ENCODE measurements at regions not wholly inside any gene's neighbourhood (a gene's known extent, or its start where the extent isn't known, plus 50 kb on each side); places are given as distances from the start of the nearest gene placed in this dataset.

- TF ChIP-seq, protein P1, sequence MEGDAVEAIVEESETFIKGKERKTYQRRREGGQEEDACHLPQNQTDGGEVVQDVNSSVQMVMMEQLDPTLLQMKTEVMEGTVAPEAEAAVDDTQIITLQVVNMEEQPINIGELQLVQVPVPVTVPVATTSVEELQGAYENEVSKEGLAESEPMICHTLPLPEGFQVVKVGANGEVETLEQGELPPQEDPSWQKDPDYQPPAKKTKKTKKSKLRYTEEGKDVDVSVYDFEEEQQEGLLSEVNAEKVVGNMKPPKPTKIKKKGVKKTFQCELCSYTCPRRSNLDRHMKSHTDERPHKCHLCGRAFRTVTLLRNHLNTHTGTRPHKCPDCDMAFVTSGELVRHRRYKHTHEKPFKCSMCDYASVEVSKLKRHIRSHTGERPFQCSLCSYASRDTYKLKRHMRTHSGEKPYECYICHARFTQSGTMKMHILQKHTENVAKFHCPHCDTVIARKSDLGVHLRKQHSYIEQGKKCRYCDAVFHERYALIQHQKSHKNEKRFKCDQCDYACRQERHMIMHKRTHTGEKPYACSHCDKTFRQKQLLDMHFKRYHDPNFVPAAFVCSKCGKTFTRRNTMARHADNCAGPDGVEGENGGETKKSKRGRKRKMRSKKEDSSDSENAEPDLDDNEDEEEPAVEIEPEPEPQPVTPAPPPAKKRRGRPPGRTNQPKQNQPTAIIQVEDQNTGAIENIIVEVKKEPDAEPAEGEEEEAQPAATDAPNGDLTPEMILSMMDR (tag by site-specific recombination; IDR thresholded peaks at IDR 0.05) = no peak
- TF ChIP-seq ZNF530 (tag by site-specific recombination; IDR thresholded peaks at IDR 0.05; ENCODE audit: low read depth) (no peak), ZBTB7A (tag by site-specific recombination; IDR thresholded peaks at IDR 0.05; ENCODE audit: low read depth) (no peak), TCF7L2 (IDR thresholded peaks at IDR 0.05; ENCODE audit: borderline replicate concordance, low read depth, low read length) (no peak), KLF16 (tag by site-specific recombination; IDR thresholded peaks at IDR 0.05) (no peak), YY1 (tag by site-specific recombination; IDR thresholded peaks at IDR 0.05) (no peak), ZNF274 (IDR thresholded peaks at IDR 0.05; ENCODE audit: low read length) (no peak), ZNF274 (tag by site-specific recombination; IDR thresholded peaks at IDR 0.05; ENCODE audit: borderline replicate concordance) (no peak)
Observed at GRCh38 chr16:6018848-6019489, 921.4 kb upstream of the EEF2KMT start.

Measured in HEK293 (cell line).